ENCODE measurements at regions not wholly inside any gene's neighbourhood (a gene's known extent, or its start where the extent isn't known, plus 50 kb on each side); places are given as distances from the start of the nearest gene placed in this dataset.
"Not testable (repeated sequence)": the region's sequence is repeated elsewhere in the genome, so short reads cannot be mapped to it uniquely, and the experiment has no call there.

DNA sequence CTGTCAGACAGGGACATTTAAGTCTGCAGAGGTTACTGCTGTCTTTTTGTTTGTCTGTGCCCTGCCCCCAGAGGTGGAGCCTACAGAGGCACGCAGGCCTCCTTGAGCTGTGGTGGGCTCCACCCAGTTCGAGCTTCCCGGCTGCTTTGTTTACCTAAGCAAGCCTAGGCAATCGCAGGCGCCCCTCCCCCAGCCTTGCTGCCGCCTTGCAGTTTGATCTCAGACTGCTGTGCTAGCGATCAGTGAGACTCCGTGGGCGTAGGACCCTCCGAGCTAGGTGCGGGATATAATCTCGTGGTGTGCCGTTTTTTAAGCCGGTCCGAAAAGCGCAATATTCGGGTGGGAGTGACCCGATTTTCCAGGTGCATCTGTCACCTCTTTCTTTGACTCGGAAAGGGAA lies 193.9 kb downstream of the RMST start:
- not testable (repeated sequence) for H3K4me1 ChIP-seq (ENCODE audit: control insufficient read depth, insufficient read depth, low read length); H3K27ac ChIP-seq (ENCODE audit: low read depth, low read length); H3K36me3 ChIP-seq (ENCODE audit: control insufficient read depth, insufficient read depth, low read length); H3K27me3 ChIP-seq (ENCODE audit: control insufficient read depth, insufficient read depth, low read length); H3K9ac ChIP-seq (ENCODE audit: low read length); H3K4me3 ChIP-seq (ENCODE audit: low read length)

DNA sequence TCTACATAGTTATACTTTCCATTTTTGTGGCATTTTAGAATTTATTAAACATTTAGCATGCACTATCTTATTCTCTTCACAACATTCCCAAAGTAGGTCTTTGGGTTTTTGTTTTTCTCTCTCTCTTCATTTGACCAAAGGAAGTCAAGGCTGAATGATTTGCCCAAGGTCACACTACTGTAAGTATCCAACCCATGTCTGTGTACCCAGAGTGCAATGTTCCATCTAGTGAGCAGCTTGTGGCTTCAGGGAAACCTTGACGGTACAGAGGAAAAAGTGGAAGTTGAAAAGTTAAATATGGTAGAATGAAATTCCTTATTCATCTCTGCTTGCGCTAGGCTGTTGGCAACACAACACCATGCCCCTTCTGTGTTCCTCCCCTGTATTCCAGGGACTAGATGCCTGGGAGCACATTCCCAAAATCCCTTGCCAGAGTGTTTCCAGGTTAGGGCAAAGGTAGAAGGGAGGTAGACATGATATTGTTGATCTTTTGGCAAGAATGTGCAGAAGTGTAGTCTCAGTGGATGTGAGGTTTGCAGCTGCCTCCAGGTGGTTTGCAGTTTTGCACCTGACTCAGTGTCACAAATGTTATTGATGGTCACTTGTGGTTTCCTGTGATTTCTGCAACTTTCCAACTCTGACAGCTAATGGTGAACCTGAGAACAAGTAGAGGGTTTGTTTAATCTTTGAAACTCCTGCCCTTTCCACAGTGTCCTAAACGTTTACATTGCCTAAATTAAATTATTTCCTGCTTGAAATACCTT lies 196.7 kb downstream of the RMST start:
- Histone ChIP-seq H3K27ac (ENCODE audit: low read depth, low read length) (no peak overlapping the region), H3K4me3 (ENCODE audit: low read length) (no peak overlapping the region), H3K4me1 (ENCODE audit: control insufficient read depth, insufficient read depth, low read length) (no peaks in the 10 kb centered on the region), H3K27me3 (ENCODE audit: control insufficient read depth, insufficient read depth, low read length) (no peaks in the 10 kb centered on the region), H3K36me3 (ENCODE audit: control insufficient read depth, insufficient read depth, low read length) (no peaks in the 10 kb centered on the region), H3K9ac (ENCODE audit: low read length) (no peak overlapping the region)

DNA sequence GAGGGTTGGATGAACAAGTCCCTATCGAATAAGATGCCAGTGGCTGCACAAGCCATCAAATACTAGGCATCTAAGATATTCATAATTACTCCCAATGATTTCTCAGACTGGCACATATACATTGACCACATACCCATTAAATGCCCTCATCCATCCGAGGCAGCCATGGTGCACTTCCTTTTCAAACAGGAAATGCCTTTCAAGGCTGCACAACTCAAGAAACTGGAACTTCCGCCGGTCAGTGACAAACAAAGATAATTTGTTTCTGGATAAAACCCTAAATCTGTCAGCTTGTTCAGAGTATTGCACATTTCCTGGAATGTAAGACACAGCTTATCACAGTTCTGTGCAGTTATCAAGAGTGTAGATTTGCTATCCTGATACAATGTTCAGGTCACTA lies 203.7 kb downstream of the RMST start:
- Histone ChIP-seq H3K27me3 (ENCODE audit: control insufficient read depth, insufficient read depth, low read length) (no peaks in the 10 kb centered on the region), H3K9ac (ENCODE audit: low read length) (no peak overlapping the region), H3K4me3 (ENCODE audit: low read length) (no peak overlapping the region), H3K4me1 (ENCODE audit: control insufficient read depth, insufficient read depth, low read length) (no peaks in the 10 kb centered on the region), H3K36me3 (ENCODE audit: control insufficient read depth, insufficient read depth, low read length) (no peaks in the 10 kb centered on the region), H3K27ac (ENCODE audit: low read depth, low read length) (no peak overlapping the region)

DNA sequence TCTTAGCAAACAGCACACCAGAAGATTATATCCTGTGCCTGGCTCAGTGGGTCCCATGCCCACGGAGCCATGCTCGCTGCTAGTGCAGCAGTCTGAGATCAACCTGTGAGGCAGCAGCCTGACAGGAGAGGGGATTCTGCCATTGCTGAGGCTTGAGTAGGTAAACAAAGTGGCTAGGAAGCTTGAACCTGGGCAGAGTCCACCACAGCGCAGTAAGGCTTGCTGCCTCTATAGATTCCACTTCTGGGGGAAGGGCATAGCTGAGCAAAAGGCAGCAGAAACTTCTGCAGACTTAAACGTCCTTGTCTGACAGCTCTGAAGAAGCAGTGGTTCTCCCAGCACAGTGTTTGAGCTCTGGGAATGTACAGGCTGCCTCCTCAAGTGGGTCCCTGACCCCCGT lies 210.3 kb downstream of the RMST start:
- no peaks in the 10 kb centered on the region for H3K4me1 ChIP-seq (ENCODE audit: control insufficient read depth, insufficient read depth, low read length)
- no peaks in the 10 kb centered on the region for H3K36me3 ChIP-seq (ENCODE audit: control insufficient read depth, insufficient read depth, low read length)
- no peaks in the 10 kb centered on the region for H3K27me3 ChIP-seq (ENCODE audit: control insufficient read depth, insufficient read depth, low read length)
- no peak overlapping the region for H3K4me3 ChIP-seq (ENCODE audit: low read length)
- H3K9ac ChIP-seq (ENCODE audit: low read length), result no peak overlapping the region
- no peak overlapping the region for H3K27ac ChIP-seq (ENCODE audit: low read depth, low read length)

DNA sequence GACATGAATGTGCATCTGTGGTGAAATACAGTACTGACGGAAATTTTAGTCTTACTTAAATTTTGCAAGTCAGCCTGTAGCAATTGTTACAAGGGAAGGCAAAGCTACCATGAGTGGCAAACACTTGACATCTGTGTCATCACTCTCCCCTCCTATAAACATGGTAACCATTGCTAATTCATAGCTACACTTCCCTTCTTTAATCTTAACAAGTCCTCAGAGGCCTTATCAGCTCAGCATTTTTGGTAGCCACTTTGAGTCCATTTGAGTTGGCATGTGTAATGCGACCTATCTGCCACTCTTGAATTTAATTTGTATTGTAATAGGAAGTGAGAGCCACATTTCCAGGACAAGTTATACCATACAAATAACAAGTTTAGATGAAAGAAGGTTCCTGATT lies 218.1 kb downstream of the RMST start:
- Histone ChIP-seq H3K36me3 (ENCODE audit: control insufficient read depth, insufficient read depth, low read length) (no peaks in the 10 kb centered on the region), H3K4me1 (ENCODE audit: control insufficient read depth, insufficient read depth, low read length) (no peaks in the 10 kb centered on the region), H3K4me3 (ENCODE audit: low read length) (no peak overlapping the region), H3K27ac (ENCODE audit: low read depth, low read length) (no peak overlapping the region), H3K9ac (ENCODE audit: low read length) (no peak overlapping the region), H3K27me3 (ENCODE audit: control insufficient read depth, insufficient read depth, low read length) (no peaks in the 10 kb centered on the region)

DNA sequence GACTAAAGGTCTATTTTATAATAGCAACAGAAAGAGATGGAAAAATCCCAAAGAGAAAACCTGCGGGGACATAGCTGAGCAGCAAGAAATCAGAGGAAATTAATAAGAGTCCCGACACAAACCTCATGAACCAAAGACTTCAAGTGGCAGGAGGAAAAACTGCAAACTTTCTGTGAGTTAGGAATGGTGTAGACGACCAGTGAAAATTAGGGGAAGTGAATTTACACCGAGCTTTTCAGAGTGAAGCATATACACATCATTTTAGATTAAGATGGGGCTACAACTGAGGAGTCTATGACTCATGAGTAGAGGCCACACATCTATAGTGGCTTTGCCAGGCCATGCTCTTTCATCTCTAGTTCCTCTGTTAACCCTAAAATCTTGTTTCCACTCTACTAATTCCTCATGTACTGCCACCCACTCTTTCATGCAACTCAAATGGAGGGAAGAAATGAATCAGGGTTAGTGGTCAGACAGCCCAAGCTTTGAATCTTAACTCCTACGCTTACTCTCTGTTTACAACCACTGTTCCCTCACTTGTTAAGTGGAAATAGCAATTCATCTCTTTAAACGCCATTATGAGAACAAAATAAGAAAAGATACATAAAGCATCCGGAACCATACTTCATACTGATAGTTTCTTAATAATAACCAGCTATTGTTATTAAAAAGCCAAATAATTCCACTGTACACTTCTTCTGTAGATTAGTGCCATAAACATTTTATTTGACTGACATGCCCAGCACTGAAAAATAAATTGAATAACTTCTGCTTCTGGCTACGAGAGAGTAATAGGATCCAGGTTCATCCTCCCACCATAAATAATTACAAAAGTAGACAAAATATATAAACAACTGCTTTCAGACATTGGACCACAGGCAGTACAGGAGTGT lies 219.3 kb downstream of the RMST start:
- no peaks in the 10 kb centered on the region for H3K27me3 ChIP-seq (ENCODE audit: control insufficient read depth, insufficient read depth, low read length)
- H3K4me1 ChIP-seq (ENCODE audit: control insufficient read depth, insufficient read depth, low read length), result no peaks in the 10 kb centered on the region
- H3K4me3 ChIP-seq (ENCODE audit: low read length), result no peak overlapping the region
- H3K9ac ChIP-seq (ENCODE audit: low read length), result no peak overlapping the region
- no peaks in the 10 kb centered on the region for H3K36me3 ChIP-seq (ENCODE audit: control insufficient read depth, insufficient read depth, low read length)
- H3K27ac ChIP-seq (ENCODE audit: low read depth, low read length), result no peak overlapping the region

DNA sequence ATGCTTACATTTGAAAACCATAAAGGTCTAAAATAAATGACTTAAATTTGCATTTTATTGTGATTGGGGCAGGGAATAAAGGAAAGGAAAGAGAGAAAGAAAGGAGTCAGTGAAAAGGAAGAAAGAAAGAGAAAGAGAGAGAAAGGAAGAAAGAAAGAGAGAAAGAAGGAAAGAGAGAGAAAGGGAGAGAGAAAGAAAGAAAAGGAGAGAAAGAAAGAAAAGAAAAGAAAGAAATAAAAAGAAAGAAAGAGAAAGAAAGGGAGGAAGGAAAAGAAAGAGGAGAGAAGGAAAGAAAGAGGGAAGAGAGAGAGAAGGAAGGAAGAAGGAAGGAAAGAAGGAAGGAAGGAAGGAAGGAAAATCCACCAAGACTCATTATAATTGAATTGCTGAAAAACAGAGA lies 222.8 kb downstream of the RMST start:
- no peaks in the 10 kb centered on the region for H3K36me3 ChIP-seq (ENCODE audit: control insufficient read depth, insufficient read depth, low read length)
- H3K27me3 ChIP-seq (ENCODE audit: control insufficient read depth, insufficient read depth, low read length), result no peaks in the 10 kb centered on the region
- no peak overlapping the region for H3K27ac ChIP-seq (ENCODE audit: low read depth, low read length)
- H3K4me1 ChIP-seq (ENCODE audit: control insufficient read depth, insufficient read depth, low read length), result no peaks in the 10 kb centered on the region
- H3K4me3 ChIP-seq (ENCODE audit: low read length), result no peak overlapping the region
- no peak overlapping the region for H3K9ac ChIP-seq (ENCODE audit: low read length)

DNA sequence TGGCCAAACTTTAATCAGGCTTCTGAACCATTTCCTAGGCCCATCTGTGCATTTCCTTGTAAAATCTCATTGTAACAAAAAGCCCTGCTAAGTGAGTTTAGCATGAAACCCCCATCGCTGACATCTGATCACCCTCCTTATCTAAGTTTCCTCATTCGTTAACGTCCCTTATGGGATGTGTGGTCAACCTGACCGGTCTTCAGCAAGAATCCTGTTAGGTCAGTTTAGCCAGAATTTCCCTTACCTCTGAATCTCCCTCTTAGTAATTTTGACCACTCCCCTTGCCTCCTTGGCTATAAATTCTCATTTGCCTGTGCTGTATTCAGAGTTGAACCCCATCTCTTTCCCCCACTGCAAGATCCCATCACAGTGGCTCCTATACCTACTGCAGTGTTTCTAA lies 239.3 kb downstream of the RMST start:
- H3K9ac ChIP-seq (ENCODE audit: low read length), result no peak overlapping the region
- H3K4me1 ChIP-seq (ENCODE audit: control insufficient read depth, insufficient read depth, low read length), result no peaks in the 10 kb centered on the region
- H3K27ac ChIP-seq (ENCODE audit: low read depth, low read length), result no peak overlapping the region
- no peaks in the 10 kb centered on the region for H3K36me3 ChIP-seq (ENCODE audit: control insufficient read depth, insufficient read depth, low read length)
- no peaks in the 10 kb centered on the region for H3K27me3 ChIP-seq (ENCODE audit: control insufficient read depth, insufficient read depth, low read length)
- H3K4me3 ChIP-seq (ENCODE audit: low read length), result no peak overlapping the region

DNA sequence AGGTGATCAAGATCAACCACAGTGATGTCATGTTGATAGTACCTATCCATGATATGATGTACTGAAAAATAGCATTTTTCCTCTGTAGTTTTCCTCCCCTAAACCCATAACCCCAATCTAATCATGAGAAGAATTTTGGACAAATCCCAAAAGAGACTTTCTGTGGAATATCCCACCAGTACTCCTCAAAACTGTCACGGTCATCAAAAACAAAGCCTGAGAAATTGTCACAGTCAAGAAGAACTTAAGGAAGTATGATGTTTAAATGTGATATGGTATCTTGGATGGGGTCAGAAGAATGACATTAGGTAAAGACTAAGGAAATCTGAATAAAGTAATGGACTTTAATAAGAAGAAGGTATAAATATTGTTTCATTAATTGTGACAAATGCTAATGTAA lies 248.8 kb downstream of the RMST start:
- no peak overlapping the region for H3K4me3 ChIP-seq (ENCODE audit: low read length)
- H3K4me1 ChIP-seq (ENCODE audit: control insufficient read depth, insufficient read depth, low read length), result no peaks in the 10 kb centered on the region
- H3K9ac ChIP-seq (ENCODE audit: low read length), result no peak overlapping the region
- H3K36me3 ChIP-seq (ENCODE audit: control insufficient read depth, insufficient read depth, low read length), result no peaks in the 10 kb centered on the region
- H3K27me3 ChIP-seq (ENCODE audit: control insufficient read depth, insufficient read depth, low read length), result no peaks in the 10 kb centered on the region
- no peak overlapping the region for H3K27ac ChIP-seq (ENCODE audit: low read depth, low read length)

DNA sequence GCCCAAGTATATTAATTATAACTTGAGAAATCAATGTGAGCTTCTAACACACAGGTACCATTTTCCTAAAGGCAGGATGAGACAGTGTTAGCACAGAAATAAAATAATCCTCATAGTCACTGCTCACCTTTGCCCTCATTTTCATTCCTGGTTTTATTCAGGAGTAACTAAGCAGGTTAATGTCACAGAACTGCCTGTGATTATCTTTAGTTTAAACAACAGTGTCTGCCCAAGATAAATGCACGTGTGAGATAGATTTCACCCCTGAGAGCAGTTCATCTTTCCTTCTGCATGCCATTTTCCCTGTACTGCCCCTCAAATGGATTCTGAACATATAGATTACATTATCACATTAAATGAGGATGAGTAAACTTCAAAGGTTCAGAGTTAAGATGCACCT lies 250.7 kb downstream of the RMST start:
- no peaks in the 10 kb centered on the region for H3K27me3 ChIP-seq (ENCODE audit: control insufficient read depth, insufficient read depth, low read length)
- no peak overlapping the region for H3K9ac ChIP-seq (ENCODE audit: low read length)
- H3K4me1 ChIP-seq (ENCODE audit: control insufficient read depth, insufficient read depth, low read length), result no peaks in the 10 kb centered on the region
- H3K27ac ChIP-seq (ENCODE audit: low read depth, low read length), result no peak overlapping the region
- no peak overlapping the region for H3K4me3 ChIP-seq (ENCODE audit: low read length)
- H3K36me3 ChIP-seq (ENCODE audit: control insufficient read depth, insufficient read depth, low read length), result no peaks in the 10 kb centered on the region

DNA sequence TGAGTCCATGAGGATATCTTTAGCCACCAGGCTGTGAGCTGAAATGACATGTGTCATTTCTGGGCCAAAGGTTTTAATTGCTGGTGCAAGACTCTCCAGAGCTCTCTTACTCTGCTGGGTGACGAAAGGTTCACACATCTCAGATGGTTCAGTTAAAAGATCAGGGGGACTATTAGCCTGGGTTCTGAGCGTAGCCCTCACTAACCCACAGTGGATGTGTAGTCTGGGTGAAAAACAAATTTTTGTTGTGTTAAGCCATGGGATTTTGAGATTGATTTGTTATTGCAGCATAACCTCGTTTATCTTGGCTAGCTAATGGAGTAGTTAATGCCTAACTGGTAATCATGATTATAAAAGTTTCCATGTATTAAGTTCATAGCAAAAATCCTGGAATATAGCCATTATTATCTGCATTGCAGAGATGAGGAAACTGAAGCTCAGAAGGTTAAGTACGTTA lies 251.5 kb downstream of the RMST start:
- Histone ChIP-seq H3K27ac (ENCODE audit: low read depth, low read length) (no peak overlapping the region), H3K9ac (ENCODE audit: low read length) (no peak overlapping the region), H3K4me3 (ENCODE audit: low read length) (no peak overlapping the region), H3K36me3 (ENCODE audit: control insufficient read depth, insufficient read depth, low read length) (no peaks in the 10 kb centered on the region), H3K27me3 (ENCODE audit: control insufficient read depth, insufficient read depth, low read length) (no peaks in the 10 kb centered on the region), H3K4me1 (ENCODE audit: control insufficient read depth, insufficient read depth, low read length) (no peaks in the 10 kb centered on the region)

DNA sequence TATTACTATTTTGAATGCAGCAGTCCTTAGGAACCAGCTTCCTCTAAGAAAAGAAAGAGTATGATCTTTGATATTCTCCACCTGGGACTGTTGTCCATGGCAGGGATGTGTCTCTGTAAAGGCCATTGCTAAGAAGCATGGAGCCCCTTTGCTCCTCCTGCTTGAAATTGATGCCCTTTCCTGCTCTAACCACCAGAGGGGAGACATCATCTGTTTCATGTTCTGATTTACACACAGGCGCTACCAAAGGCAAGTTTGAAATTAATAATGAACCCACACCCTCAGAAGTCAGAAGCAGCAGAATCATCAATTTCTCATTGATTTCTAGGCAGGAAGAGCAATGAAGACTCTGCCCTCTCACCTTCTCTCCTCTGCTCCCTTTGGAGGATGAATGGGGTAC lies 253.8 kb downstream of the RMST start:
- Histone ChIP-seq H3K4me1 (ENCODE audit: control insufficient read depth, insufficient read depth, low read length) (no peaks in the 10 kb centered on the region), H3K9ac (ENCODE audit: low read length) (no peak overlapping the region), H3K36me3 (ENCODE audit: control insufficient read depth, insufficient read depth, low read length) (no peaks in the 10 kb centered on the region)

DNA sequence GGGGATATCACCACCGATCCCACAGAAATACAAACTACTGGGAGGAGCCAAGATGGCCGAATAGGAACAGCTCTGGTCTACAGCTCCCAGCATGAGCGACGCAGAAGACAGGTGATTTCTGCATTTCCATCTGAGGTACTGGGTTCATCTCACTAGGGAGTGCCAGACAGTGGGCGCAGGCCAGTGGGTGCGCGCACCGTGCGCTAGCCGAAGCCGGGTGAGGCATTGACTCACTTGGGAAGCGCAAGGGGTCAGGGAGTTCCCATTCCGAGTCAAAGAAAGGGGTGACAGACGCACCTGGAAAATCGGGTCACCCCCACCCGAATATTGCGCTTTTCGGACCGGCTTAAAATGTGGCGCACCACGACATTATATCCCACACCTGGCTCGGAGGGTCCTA lies 261.2 kb downstream of the RMST start:
- H3K4me3 ChIP-seq (ENCODE audit: low read length); H3K9ac ChIP-seq (ENCODE audit: low read length); H3K4me1 ChIP-seq (ENCODE audit: control insufficient read depth, insufficient read depth, low read length); H3K36me3 ChIP-seq (ENCODE audit: control insufficient read depth, insufficient read depth, low read length); H3K27ac ChIP-seq (ENCODE audit: low read depth, low read length); H3K27me3 ChIP-seq (ENCODE audit: control insufficient read depth, insufficient read depth, low read length): not testable (repeated sequence)

More for the DNA sequence above, 253.8 kb downstream of the RMST start:
- no peak overlapping the region for H3K27ac ChIP-seq (ENCODE audit: low read depth, low read length)
- no peak overlapping the region for H3K4me3 ChIP-seq (ENCODE audit: low read length)
- H3K27me3 ChIP-seq (ENCODE audit: control insufficient read depth, insufficient read depth, low read length), result no peaks in the 10 kb centered on the region
